Peyer's patch (tissue), 4 donors: ENCODE measurements at regions not wholly inside any gene's neighbourhood (a gene's known extent, or its start where the extent isn't known, plus 50 kb on each side); places are given as distances from the start of the nearest gene placed in this dataset.

Source experiments
- DNase-seq, 3 donors: peaks; one replicate each; pipeline ENCODE4 v3.0.0-alpha.2; 2017 to 2019
- H3K27ac ChIP-seq, 4 donors: fragments of 200-600 bp; sonication (generic); one replicate each; pipeline ENCODE4 v1.5.1; 2016 to 2019
- H3K27me3 ChIP-seq, 2 donors: fragments of 200-600 bp; sonication (generic); one replicate each; pipeline ENCODE4 v1.5.1; 2019
- H3K36me3 ChIP-seq, 3 donors: fragments of 200-600 bp; sonication (generic); one replicate each; pipeline ENCODE4 v1.5.1; 2016 to 2019
- H3K4me1 ChIP-seq, 4 donors: fragments of 200-600 bp; sonication (generic); one replicate each; pipeline ENCODE4 v1.5.1; 2016 to 2019
- H3K4me3 ChIP-seq, 4 donors: fragments of 200-600 bp; sonication (generic); 1 replicate in 3 of 4; 2 replicates in 1 of 4; pipeline ENCODE4 v1.5.1; 2016 to 2019; ENCODE audit warnings: mild to moderate bottlenecking in 1 of 4
- H3K9me3 ChIP-seq, 4 donors: fragments of 200-600 bp; sonication (generic); one replicate each; pipeline ENCODE4 v1.5.1; 2016 to 2019; ENCODE audit warnings: mild to moderate bottlenecking in 1 of 4
- POLR2A ChIP-seq, 2 donors: fragments of 450-650 bp; IDR thresholded peaks; one replicate each; pipeline ENCODE4 v1.5.1; 2017; ENCODE audit warnings: antibody characterized with exemption in 2 of 2, mild to moderate bottlenecking in 2 of 2, moderate library complexity in 2 of 2
- TF ChIP-seq, protein P1 (sequence below), 6 experiments: fragments of 450-650 bp in 4 of 6; fragments of 200-600 bp in 2 of 6; sonication (generic) in 1 of 6; IDR thresholded peaks; one replicate each; pipeline ENCODE4 v1.5.1; 2017 to 2019; ENCODE audit warnings: antibody characterized with exemption in 6 of 6, mild to moderate bottlenecking in 3 of 6, moderate library complexity in 1 of 6

DNA sequence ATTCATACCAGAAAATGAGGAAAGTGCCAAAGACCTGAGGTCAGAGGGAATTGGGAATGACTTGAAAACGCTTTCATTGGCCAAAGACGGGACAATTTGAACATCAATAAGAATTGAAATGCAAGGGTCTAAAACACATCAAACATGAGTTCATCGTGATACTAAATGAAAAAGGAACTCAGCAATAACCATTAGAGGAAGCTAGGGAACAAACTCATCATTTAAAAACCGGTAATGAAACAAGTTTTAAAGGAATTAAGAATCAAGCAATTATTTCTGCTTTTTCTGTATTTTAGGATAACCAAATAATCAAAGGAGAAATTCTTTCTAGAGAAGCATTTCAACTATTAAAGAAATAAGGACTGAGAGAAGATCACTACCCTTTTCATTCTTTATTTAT is 303.1 kb downstream of the ARHGAP12 start:
- DNase-seq, result no peak
- no peaks in the 10 kb centered on the region for H3K9me3 ChIP-seq
- H3K27me3 ChIP-seq, result no peaks in the 10 kb centered on the region
- H3K36me3 ChIP-seq, result no peaks in the 10 kb centered on the region
- no peak for TF ChIP-seq POLR2A (IDR thresholded peaks at IDR 0.05)
- TF ChIP-seq, protein P1, sequence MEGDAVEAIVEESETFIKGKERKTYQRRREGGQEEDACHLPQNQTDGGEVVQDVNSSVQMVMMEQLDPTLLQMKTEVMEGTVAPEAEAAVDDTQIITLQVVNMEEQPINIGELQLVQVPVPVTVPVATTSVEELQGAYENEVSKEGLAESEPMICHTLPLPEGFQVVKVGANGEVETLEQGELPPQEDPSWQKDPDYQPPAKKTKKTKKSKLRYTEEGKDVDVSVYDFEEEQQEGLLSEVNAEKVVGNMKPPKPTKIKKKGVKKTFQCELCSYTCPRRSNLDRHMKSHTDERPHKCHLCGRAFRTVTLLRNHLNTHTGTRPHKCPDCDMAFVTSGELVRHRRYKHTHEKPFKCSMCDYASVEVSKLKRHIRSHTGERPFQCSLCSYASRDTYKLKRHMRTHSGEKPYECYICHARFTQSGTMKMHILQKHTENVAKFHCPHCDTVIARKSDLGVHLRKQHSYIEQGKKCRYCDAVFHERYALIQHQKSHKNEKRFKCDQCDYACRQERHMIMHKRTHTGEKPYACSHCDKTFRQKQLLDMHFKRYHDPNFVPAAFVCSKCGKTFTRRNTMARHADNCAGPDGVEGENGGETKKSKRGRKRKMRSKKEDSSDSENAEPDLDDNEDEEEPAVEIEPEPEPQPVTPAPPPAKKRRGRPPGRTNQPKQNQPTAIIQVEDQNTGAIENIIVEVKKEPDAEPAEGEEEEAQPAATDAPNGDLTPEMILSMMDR (IDR thresholded peaks at IDR 0.05), result no peak
- no peak overlapping the region for H3K27ac ChIP-seq
- H3K4me1 ChIP-seq, result no peaks in the 10 kb centered on the region
- H3K4me3 ChIP-seq, result no peak overlapping the region

DNA sequence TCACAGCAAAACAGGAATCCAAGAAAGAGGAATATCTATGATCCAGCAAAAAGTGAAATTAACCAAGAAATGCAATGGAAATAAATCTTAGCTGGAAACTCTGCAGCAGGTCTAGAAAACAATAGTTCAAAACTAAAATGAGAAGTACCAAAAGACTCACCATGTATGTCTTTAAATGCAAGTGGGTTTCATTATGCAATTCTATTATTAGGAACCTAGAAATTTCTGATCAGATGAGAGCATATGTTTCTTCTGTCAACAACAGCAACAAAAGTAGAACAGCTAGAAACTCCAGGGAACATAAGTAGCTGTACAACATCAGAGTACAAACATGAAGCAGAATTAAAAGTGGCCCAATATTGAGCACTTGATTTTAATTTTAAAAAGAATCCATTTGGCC is 304.0 kb downstream of the ARHGAP12 start:
- DNase-seq, result no peak
- Histone ChIP-seq H3K36me3 (no peaks in the 10 kb centered on the region), H3K27ac (no peak overlapping the region), H3K27me3 (no peaks in the 10 kb centered on the region), H3K4me1 (peaks cover 0 to 9% (median 0%) of the 10 kb centered on the region in 4 donors), H3K4me3 (no peak overlapping the region), H3K9me3 (no peaks in the 10 kb centered on the region)
- TF ChIP-seq, protein P1 (IDR thresholded peaks at IDR 0.05), result no peak
- no peak for TF ChIP-seq POLR2A (IDR thresholded peaks at IDR 0.05)

DNA sequence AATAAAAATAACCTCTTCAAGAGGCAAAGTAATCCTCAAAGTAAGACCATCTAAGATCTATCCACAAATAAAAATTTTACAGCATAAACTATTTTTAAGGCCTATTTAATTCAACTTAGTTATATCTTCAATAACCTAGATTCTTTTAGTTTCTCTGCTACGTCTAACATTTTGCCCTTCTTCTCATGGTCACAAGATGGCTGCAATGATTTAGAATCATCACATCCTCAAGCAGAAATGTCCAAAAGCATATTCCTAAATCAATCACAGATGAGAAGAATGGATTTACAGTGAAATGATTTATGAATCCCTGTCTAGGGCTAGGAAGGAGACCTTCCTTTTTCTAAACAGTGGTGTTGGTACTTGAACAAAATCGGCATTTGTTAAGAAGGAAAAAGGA is 304.7 kb downstream of the ARHGAP12 start:
- Histone ChIP-seq H3K4me1 (peaks cover 0 to 15% (median 0%) of the 10 kb centered on the region in 4 donors), H3K9me3 (no peaks in the 10 kb centered on the region), H3K27me3 (no peaks in the 10 kb centered on the region), H3K27ac (no peak overlapping the region), H3K36me3 (no peaks in the 10 kb centered on the region), H3K4me3 (no peak overlapping the region)
- TF ChIP-seq, protein P1 (IDR thresholded peaks at IDR 0.05), result no peak
- no peak for TF ChIP-seq POLR2A (IDR thresholded peaks at IDR 0.05)
- DNase-seq, result no peak

DNA sequence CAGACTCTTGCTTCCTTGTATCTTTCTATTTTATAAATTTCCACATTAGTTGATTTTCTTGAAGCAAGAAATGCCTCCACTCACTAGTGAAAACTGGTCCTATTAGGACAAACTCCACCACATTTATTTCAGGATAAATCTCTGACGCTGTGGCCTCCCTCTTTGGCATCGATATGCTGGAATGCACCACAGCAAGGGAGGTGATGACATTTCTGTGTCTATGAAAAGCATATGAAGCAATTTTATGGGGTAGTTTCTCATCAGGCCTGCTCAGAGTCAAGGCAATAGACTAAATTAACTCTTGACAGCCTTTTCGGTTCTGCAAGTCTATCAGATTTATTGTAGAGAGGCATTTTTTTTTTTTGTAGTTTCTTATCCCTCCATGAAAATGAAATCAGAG is 304.4 kb downstream of the ZEB1 start:
- Histone ChIP-seq H3K27me3 (no peaks in the 10 kb centered on the region), H3K9me3 (no peaks in the 10 kb centered on the region), H3K4me3 (no peak overlapping the region), H3K27ac (no peak overlapping the region), H3K36me3 (no peaks in the 10 kb centered on the region), H3K4me1 (peaks cover 0 to 19% (median 0%) of the 10 kb centered on the region in 4 donors)
- no peak for TF ChIP-seq POLR2A (IDR thresholded peaks at IDR 0.05)
- DNase-seq, result peak in 1 of 3 donors; percentile 40

DNA sequence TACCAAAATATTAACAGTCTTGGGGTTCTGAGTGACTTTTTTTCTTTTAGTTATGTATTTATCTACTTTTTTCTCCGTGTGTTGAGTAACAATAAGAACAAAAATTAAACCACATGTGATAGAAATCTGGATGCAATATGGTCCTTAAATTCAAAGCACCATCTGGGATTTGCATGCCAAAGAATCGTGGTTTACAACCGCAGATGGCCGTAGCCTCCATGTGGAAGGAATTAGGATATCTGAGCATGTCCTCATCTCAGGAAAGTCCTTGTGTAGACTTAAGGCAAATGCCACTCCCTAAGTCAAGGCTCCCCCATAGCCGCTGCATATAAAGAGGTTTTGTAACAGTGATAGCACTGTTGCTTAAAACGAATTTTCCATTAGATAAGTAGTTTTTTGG is 304.0 kb downstream of the ZEB1 start:
- TF ChIP-seq, protein P1 (IDR thresholded peaks at IDR 0.05), result no peak
- TF ChIP-seq POLR2A (IDR thresholded peaks at IDR 0.05), result no peak
- Histone ChIP-seq H3K9me3 (no peaks in the 10 kb centered on the region), H3K4me1 (peaks cover 0 to 19% (median 0%) of the 10 kb centered on the region in 4 donors), H3K36me3 (no peaks in the 10 kb centered on the region), H3K4me3 (no peak overlapping the region), H3K27me3 (no peaks in the 10 kb centered on the region), H3K27ac (no peak overlapping the region)
- peak in 1 of 3 donors; percentile 28 for DNase-seq

DNA sequence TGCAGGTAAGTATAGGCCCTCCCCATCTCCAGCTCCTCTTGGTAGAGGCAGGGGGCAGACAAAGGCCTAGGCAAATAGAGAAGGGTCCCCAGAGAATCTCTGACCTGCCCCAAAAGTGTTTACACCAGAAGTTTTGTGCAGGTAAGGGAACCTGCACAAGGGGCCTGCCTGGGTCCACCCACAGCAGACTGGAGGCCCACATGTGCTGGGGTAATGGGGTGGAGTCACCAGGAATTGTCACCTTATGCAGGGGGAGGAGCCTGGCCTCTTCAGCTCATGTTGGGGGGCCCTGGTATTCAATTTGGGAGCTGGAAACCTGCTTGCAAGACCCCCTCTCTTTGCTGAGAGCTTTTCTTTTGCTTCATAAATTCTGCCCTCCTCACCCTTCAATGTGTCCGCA is 302.7 kb downstream of the ZEB1 start:
- peaks cover 0 to 19% (median 0%) of the 10 kb centered on the region in 4 donors for H3K4me1 ChIP-seq

More for the DNA sequence above, 302.7 kb downstream of the ZEB1 start:
- Histone ChIP-seq H3K4me3 (no peak overlapping the region), H3K27me3 (no peaks in the 10 kb centered on the region), H3K36me3 (no peaks in the 10 kb centered on the region), H3K9me3 (no peaks in the 10 kb centered on the region), H3K27ac (no peak overlapping the region)
- TF ChIP-seq, protein P1 (IDR thresholded peaks at IDR 0.05), result no peak
- TF ChIP-seq POLR2A (IDR thresholded peaks at IDR 0.05), result no peak
- DNase-seq, result no peak
